ENCODE measurements at regions not wholly inside any gene's neighbourhood (a gene's known extent, or its start where the extent isn't known, plus 50 kb on each side); places are given as distances from the start of the nearest gene placed in this dataset.

DNA sequence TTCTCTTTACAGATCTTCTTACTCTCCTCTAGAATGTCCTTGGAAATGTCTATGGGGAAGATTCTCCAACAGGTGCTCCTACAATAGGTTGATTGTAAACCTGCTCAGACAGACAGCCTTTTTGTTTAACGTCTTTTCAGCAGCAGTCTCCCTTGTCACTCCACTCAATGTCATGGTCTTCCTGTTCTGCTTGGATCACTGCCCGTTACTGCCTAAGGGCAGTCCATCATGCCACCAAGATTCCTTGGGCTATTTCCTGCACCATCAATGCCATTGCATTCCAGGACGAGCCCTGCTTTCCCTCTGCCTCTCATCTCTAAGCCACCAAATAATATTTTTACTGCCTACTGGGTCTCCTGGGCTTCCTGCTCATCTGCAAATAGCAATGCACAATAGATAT lies 97.4 kb upstream of the GALNT5 start:
- no peak for DNase-seq
- no peaks in the 10 kb centered on the region for H3K27me3 ChIP-seq (replicated peaks)
- no peaks in the 10 kb centered on the region for H3K36me3 ChIP-seq (replicated peaks)
- TF ChIP-seq, protein P1, sequence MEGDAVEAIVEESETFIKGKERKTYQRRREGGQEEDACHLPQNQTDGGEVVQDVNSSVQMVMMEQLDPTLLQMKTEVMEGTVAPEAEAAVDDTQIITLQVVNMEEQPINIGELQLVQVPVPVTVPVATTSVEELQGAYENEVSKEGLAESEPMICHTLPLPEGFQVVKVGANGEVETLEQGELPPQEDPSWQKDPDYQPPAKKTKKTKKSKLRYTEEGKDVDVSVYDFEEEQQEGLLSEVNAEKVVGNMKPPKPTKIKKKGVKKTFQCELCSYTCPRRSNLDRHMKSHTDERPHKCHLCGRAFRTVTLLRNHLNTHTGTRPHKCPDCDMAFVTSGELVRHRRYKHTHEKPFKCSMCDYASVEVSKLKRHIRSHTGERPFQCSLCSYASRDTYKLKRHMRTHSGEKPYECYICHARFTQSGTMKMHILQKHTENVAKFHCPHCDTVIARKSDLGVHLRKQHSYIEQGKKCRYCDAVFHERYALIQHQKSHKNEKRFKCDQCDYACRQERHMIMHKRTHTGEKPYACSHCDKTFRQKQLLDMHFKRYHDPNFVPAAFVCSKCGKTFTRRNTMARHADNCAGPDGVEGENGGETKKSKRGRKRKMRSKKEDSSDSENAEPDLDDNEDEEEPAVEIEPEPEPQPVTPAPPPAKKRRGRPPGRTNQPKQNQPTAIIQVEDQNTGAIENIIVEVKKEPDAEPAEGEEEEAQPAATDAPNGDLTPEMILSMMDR (IDR thresholded peaks at IDR 0.05; ENCODE audit: low read depth, low read length, missing control alignments), result no peak
- in situ Hi-C loops (cut with HindIII; ENCODE audit: low pct_ligation_motif_present, low sequenced_read_pairs), result no loop called here
- H3K4me3 ChIP-seq (ENCODE audit: low read depth, low read length), result no peak overlapping the region
- no peak overlapping the region for H3K27ac ChIP-seq

DNA sequence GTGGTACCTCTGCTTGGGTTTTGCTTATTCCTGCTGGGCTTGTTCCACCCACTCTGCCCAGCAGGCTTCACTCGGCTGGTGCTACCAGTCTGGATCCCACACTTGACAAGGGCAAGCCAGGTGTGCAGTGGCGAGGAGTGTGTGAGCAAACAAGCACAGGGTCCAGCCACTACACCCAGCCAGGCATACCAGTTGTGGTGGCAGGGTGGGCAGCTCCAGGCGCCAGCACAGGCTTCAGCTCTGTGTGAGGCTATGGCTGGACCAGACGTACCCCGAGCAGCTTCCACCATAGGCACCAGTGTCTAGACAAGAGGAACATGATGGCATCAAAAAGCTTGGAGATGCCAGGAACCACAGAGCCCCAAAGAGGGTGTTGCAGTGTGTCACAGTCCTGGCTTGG lies 93.1 kb upstream of the GALNT5 start:
- in situ Hi-C loops (cut with HindIII; ENCODE audit: low pct_ligation_motif_present, low sequenced_read_pairs), result no loop called here
- DNase-seq, result no peak
- Histone ChIP-seq H3K27ac (no peak overlapping the region), H3K36me3 (replicated peaks) (no peaks in the 10 kb centered on the region), H3K4me3 (ENCODE audit: low read depth, low read length) (no peak overlapping the region), H3K27me3 (replicated peaks) (no peaks in the 10 kb centered on the region)
- TF ChIP-seq, protein P1 (IDR thresholded peaks at IDR 0.05; ENCODE audit: low read depth, low read length, missing control alignments), result no peak

DNA sequence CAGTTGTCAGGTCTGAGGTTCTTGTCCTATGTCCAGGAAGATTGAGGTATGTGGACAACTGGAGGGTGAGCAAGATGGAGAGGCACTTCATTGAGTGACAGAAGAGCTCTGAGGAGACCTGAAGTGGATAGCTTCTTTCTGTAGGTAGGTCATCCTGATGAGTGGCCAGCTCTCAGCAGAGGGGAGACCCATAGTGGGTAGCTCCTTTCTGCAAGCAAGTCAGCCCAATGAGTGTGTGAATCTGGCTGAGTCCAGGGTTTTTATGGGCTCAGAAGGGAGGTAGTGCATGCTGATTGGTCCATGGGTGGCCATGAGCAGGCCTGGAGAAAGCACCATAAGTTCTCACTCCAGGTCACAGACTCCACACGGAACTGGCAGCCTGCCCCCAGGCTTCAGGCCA lies 92.6 kb upstream of the GALNT5 start:
- Histone ChIP-seq H3K27ac (no peak overlapping the region), H3K36me3 (replicated peaks) (no peaks in the 10 kb centered on the region), H3K27me3 (replicated peaks) (no peaks in the 10 kb centered on the region), H3K4me3 (ENCODE audit: low read depth, low read length) (no peak overlapping the region)
- TF ChIP-seq, protein P1 (IDR thresholded peaks at IDR 0.05; ENCODE audit: low read depth, low read length, missing control alignments), result no peak
- in situ Hi-C loops (cut with HindIII; ENCODE audit: low pct_ligation_motif_present, low sequenced_read_pairs), result no loop called here
- no peak for DNase-seq

DNA sequence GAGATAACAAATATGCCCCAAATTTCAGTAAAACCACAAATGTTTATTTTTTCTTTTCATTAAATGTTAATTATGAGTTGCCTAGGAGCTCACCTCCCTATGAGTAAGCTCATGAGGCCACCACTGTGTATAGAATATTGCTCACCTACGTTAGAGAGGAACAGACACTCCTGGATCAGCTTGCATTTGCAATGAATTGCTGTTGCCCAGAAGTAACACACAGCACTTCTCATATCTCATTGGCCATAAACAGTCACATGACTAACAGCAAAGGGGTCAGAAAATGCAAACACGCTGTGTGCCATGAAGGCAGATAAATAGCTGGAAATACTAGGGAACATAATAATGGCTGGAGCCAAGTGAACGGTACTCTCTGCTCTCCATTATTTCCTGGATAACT lies 89.0 kb upstream of the GALNT5 start:
- no peaks in the 10 kb centered on the region for H3K36me3 ChIP-seq (replicated peaks)
- no peak overlapping the region for H3K4me3 ChIP-seq (ENCODE audit: low read depth, low read length)
- no peak for DNase-seq
- TF ChIP-seq, protein P1 (IDR thresholded peaks at IDR 0.05; ENCODE audit: low read depth, low read length, missing control alignments), result no peak
- H3K27me3 ChIP-seq (replicated peaks), result no peaks in the 10 kb centered on the region
- in situ Hi-C loops (cut with HindIII; ENCODE audit: low pct_ligation_motif_present, low sequenced_read_pairs), result no loop called here
- H3K27ac ChIP-seq, result no peak overlapping the region

DNA sequence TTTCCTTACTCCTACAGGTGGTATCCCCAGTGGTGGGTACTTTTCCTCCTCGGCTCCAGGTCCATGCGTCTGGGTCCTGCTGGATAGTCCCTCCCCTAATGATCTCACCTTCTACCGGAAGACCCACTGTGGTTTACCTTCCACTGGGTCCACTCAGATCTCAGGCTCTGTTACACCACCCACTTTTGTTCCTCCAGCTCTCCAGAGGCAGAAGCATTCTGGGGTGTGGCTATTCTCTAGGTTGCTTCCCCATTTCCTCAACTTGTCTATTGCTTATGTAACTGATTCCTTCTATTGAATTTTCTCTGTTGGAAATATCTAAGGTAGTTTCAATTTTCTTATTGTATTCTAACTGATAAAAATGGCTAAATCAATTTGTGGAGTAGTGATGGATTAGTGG lies 87.6 kb upstream of the GALNT5 start:
- in situ Hi-C loops (cut with HindIII; ENCODE audit: low pct_ligation_motif_present, low sequenced_read_pairs), result no loop called here
- no peaks in the 10 kb centered on the region for H3K36me3 ChIP-seq (replicated peaks)
- H3K27me3 ChIP-seq (replicated peaks), result no peaks in the 10 kb centered on the region
- no peak for DNase-seq
- H3K27ac ChIP-seq, result no peak overlapping the region
- TF ChIP-seq, protein P1 (IDR thresholded peaks at IDR 0.05; ENCODE audit: low read depth, low read length, missing control alignments), result no peak
- no peak overlapping the region for H3K4me3 ChIP-seq (ENCODE audit: low read depth, low read length)

DNA sequence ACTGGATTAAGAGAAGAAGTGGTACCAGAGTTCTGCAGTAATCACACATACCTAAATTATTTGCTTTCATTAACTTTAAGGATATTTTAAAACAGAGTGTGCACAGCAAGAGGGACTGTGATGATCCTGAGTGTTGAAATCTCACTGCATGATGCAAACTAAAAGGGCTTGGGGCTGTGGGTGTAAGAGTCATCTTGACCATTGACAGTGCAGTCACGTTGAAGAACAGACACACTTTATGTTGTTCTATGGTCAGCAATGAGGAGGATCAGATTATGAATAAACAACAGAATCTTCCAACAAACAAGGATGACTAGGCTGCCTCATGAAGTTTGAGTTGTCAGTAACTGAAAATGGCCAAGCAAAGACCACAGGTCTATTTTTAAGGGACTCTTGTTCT lies 87.2 kb upstream of the GALNT5 start:
- Histone ChIP-seq H3K27me3 (replicated peaks) (no peaks in the 10 kb centered on the region), H3K36me3 (replicated peaks) (no peaks in the 10 kb centered on the region), H3K27ac (no peak overlapping the region), H3K4me3 (ENCODE audit: low read depth, low read length) (no peak overlapping the region)
- DNase-seq, result no peak
- TF ChIP-seq, protein P1 (IDR thresholded peaks at IDR 0.05; ENCODE audit: low read depth, low read length, missing control alignments), result no peak
- in situ Hi-C loops (cut with HindIII; ENCODE audit: low pct_ligation_motif_present, low sequenced_read_pairs), result no loop called here

All from brain microvascular endothelial cell (primary cell).